HG03378 (cell line): ENCODE measurements at regions not wholly inside any gene's neighbourhood (a gene's known extent, or its start where the extent isn't known, plus 50 kb on each side); places are given as distances from the start of the nearest gene placed in this dataset.

Experiments
- ATAC-seq: cut with Tn5 transposase; IDR thresholded peaks from one replicate; pipeline ENCODE4 v1.9.1; 2021; ENCODE audit warnings: mild to moderate bottlenecking, moderate library complexity; ENCODE audit not compliant: unreplicated experiment

DNA sequence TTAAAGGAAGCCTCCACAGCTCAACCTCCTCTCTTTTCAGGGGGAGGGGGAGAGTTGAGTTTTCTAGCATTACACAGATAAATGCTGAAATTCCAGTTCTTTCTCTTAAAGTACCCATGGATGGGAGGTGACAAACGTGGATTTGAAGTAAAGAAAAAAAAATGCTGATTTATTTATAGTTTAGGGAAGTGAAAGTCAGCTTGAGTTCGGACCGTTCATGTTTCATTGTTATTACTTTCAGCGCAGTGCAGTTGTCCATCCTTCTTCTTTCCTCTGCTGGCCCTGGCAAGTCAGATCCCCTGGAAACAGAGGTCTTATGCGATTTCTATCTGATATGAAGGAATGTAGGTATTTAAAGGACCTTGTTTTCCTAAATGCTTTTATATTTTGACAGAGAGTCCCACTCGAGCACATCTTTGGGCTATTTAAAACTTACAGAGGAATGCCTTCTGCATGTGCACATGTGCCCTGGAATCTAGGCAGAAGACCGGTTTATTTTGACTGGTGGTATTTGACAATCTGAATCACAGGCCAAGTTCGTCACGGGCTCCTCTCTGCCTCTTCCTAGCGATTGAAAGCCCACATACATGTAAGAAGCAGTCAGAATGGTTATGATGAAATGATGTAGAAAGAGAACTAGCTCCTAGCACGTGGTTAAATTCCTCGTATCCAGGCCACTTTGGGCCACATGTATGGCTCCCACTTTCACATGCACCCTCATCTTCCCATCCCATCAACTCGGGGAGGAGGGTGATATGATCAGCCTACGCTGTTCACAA, 385.2 kb upstream of the KLF4 start:
- peak; percentile 80 for ATAC-seq

DNA sequence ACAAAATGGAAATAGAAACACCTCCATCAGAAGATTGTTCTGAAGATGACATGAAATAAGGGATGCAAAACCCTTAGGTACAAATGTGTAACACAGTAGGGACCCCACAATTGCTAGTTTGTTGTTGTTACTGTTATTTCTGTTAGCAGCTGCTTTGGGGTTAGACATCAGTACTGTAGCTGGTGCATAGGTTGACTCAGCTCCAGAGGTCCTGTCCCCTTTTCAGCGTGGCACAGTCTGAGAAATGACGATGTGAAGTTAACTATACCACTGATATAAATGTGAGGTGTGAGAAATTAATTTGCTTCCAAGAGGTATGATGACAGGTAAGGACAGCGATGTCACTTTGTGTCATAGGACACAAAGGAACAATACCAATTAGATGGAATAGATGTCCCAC, 384.6 kb upstream of the KLF4 start:
- ATAC-seq = peak; percentile 26

DNA sequence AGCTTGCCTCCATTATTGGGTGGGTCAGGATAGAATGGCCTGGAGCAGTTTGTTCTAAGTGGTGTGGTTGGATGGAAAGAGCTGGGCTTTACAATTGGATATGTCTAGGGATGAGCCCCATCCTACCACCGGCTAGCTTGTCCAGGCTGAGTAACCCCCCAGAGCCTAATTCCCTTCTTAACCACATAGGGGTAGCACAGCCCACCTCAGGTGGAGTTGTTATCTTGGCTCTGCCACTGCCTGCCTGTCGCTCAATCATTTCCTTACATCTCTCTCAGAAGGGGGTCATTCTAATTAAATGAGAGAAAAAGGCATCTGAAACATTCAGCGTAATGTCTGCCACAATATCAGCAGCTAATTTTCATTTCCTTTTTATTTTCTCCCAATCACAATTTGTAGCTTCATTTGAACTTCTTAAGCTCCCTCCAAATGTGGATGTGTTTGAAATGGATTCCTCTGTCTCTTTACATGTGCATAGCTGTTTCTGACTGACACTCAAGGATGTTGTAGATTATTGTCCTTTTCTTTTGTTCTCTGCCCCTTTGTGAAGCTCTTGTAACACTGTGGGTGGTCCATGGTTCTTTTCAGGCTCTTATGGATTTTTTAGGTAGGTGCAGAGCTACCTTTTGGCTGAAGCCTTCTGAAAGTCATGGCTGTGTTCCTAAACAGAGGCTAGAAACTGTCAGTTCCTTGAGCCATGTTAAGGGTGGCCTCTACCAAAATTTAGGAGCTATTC, 383.1 kb upstream of the KLF4 start:
- ATAC-seq = no peak

DNA sequence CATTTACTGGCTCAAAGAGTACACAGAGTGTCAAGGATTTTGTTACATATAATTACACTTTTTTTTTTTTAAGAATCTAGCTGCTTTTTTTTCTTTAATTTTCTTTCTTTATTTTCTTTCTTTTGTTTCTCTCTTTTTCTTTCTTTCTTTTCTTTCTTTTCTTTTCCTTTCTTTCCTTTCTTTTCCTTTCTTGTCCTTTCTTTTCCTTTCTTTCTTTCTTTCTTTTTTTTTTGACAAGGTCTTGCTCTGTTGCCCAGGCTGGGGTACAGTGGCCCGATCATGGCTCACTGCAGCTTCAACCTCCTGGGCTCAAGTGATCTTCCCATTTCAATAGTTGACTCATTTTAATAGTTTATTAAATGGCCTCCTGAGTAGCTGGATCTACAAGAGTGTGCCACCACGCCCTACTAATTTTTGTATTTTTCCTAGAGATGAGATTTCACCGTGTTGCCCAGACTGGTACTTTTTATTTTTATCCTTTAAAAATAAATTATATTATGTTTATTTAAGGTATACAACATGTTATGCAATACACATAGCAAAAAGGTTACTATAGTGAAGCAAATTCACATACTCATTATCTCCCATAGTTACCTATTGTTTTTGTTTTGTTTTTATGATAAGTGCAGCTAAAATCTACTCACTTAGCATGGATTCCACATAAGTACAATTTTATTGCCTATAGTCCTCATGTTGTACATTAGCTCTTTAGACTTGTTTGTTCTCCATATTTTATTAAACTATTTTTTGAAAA, 381.5 kb upstream of the KLF4 start:
- no peak for ATAC-seq

DNA sequence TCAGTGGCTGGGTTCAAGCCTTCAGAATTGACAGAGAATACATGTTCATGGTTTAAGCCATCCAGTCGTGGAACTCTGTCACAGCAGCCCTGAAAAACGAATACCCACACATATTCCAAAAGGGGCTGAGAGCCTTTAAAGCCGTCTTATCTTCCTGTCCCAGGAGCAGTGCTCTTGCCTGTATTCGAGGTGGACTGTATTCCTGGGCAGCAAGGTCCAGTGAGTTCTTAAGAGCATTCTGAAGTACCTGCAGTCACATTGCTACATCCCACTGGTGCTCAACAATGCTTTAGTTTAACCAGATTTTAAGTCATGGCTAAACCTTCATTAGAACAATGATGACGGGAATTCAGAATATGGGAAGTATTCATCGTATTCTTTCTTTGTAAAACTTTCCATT, 380.7 kb upstream of the KLF4 start:
- no peak for ATAC-seq

DNA sequence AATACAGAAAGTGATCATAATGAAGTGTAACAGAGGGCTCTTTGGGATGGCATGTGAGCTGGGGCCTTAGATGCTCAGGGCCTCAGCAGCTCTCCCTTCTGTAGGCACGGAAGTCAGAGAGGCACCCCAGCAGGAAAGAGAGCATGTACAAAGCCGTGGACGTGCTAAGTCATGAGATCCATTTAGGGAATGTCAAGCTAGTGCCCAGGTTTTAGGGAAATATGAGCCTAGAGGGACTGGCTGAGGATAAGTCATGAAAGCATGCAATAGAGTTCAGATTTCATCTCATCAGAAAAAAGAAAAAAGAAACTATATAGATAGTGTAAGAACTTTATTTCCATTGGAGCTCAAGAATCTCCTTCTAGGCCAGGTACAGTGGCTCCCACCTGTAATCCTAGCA, 379.5 kb upstream of the KLF4 start:
- no peak for ATAC-seq

DNA sequence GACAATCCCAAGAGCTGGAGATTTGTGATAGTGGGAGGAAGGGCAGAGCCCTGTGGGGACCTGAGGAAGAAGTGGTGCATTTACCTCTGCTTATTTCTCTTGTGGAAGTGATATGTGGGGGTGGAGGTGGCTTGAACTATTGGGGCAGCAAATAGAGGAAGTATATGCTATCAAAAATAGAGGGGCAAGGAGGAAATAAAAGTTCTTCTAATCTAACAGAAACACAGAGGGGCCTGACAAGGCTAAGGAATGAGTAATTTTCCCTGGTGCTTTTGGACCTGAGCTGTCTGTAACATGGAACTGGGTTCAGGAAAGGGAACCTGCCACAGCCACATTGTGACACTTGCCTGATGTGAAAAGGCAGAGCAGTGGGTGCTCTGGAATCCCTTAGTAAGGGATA, 378.6 kb upstream of the KLF4 start:
- no peak for ATAC-seq

DNA sequence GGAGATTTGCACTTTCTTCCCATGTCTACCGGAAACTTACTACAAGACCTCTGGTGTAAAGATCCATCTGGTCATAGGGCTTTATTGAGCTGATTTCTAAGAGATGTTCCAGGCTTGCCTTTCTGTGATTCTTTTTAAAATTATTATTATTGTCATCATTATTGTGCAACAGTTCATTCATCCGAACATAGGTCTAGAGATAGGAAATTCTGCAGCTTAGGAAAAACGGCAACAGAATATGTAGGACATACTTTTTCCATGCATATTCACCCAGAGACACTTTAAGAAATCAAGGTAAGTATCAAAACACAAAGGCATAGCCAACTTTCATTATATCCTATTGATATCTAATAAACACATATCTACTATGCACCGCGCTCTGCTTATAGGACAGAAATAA, 378.2 kb upstream of the KLF4 start:
- no peak for ATAC-seq

DNA sequence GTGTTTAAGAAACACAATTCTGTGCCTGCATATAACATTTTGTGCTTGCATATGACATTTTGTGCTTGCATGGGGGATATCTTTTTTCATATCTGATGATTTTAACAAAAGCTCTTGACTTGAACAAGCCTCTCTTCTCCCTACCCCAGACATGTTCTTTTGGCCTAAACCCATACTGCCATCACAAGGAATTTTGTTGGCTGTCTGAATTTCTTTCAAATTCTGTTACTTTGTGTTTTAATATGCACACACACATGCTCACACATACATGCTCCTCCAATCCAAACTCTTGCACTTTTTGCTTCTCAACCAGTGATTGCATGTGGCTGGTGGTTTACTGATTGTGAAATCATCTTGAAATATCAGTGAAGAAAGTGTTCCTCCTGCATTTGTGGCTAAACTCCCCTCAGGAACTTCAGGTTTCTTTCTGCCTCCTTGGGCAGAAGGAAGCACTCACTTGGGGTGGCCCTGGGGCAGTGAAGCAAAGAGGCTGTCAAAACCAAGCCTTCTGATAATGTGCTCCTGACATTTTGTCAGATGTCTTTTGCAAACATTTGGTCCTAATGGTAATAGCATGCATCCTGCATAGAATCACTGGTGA, 377.2 kb upstream of the KLF4 start:
- no peak for ATAC-seq

DNA sequence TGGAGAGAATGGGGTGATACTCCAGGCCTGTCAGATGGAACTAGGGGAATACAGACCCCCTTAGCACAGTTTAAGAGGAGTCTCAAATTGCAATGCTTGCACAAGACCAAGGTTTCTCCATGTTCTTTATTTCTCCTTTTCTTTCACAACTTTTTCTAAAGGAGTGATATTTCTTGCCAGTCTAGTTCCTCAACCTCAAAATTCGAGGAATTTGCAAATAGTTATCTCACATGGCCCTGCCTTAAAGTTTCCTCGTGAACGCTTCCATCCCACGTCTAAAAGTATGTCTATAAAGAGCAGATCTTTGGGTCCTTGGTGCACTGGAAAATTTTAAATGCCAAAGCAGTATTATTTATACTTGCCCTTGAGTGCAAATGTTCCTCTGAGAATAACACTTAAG, 373.8 kb upstream of the KLF4 start:
- no peak for ATAC-seq

DNA sequence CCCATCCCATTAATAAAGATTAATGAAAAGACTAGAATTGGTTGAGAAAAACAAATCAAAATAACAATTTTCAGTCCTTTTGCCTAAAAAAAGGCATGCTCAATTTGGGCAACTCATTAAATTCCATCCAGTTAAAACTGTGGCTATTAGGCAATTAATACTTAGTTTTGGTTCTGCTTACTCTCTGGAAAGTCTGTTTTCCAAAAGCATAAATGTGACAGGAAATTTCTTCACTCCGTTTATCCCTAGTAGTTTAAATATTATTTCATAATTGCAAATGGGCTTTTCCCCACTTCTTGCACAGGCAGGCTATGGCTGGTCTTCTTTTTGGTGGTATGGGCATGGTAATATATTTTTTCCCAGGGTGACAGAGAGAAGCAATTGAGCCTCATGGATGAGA, 373.3 kb upstream of the KLF4 start:
- ATAC-seq = no peak

DNA sequence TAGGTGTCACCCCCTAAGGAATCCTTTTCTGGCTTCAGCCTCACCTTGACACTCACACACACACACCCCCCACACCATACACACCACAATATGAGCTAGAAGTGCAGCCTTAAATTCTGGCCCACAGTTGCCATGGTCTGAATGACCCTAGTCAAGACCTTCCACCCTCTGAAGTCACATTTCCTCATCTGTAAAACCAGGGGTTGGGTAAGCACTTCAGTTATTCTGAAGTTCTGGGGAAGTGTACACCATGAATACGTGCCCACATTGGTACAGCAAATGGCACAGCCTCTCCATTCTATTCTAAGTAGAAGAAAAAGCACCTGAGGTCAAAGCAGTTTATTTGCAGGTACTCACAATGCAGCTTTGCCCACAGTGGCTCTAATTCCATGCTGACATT, 372.8 kb upstream of the KLF4 start:
- ATAC-seq = no peak

DNA sequence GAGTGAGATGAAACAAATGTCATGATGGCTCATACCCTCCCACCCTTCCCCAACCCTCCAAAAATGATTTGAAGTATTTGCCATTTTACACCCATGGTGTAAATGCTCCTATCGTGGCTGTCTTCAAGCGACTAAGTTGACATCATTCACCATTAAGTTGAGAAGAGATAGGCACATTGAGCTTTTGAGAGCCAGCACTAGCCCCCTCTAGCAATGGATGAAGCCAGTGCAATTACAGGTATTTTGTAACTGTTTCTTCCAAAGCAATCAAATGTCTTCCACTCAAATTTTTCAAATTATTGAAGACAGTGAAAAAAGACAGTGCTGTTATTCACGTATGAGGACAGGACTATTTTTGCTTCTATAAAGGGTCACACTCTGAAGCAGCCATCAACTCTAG, 371.5 kb upstream of the KLF4 start:
- no peak for ATAC-seq

DNA sequence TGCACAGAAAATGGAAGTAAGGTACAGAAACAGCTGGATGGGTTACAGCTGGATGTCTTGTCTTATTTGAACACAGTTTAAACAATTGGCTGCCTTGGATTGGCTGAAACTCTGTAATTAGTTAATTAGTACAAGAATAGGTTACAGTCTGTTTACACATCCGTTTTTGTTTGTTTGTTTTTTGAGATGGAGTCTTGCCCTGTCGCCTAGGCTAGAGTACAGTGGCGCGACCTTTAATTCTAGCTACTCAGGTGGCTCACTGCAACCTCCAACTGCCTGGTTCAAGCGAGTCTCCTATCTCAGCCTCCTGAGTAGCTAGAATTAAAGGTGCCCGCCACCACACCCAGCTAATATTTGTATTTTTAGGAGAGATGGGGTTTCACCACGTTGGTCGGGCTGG, 368.7 kb upstream of the KLF4 start:
- ATAC-seq = no peak

DNA sequence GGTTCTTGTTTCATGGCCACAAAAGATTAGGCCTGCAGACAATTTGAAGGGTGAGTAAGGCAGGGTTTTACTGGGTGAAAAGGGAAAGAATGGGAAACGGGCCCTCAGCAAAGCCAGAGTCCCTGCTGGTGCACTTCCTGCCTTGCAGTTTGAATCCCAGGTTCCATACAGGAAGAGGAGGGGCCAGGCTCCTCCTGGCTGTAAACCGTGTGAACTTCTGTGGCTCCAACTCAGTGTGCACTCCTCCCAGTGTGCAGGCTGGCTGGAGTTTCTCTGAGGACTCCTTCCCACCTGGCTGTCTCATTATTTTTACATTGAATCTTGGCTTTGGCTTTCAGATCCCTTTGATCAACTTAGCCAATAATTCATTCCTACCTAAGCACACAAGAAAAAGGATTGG, 367.1 kb upstream of the KLF4 start:
- ATAC-seq = no peak

DNA sequence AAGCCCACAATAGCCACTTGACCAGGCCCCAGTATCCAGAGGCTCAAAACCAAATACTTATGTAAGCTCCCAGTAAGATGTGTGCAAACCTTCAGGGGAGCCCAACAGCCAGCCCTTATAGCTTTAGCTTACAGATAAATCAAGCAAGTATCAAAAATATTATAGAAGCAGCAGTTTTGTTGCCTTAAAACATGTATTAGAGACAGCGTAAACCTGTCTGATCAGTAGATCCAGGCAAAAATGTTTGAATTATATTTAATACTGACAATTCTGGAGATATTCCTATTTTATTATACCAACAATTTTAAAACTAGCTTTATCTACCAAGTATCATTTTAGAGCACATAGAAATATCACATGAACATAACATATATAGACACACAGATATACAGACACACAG, 365.6 kb upstream of the KLF4 start:
- no peak for ATAC-seq

DNA sequence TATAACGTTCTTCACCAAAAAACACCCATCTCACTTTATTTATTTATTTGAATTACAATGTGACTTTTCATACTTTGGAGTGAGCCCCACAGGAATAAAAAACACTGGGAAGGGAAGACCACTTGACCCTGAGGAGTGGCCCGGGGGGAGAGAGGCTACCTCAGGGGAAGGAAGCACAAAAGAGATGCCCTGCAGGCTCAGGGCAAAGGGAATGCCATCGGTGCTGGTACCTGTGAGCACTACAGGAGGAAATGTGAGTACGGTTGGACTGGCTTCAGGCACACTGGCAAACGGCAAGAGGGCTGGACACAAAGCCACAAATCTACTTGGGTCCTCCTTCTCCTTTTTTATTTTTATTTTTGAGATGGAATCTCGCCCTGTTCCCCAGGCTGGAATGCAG, 363.9 kb upstream of the KLF4 start:
- ATAC-seq = no peak

DNA sequence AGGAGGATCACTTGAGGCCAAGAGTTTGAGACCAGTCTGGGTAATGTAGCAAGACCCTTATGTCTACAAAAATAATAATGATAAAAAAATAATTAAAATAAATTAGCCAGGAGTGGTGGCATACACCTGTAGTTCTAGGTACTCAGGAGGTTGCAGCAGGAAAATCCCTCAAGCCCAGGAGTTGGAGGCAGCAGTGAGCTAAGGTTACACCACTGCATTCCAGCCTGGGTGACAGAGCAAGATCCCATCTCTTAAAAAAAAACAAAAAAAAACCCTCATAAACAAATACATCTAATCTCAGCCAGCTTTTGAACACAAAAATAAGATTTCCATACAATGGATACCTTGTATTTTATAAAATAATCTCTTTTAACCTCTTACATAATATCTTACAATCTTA, 363.3 kb upstream of the KLF4 start:
- ATAC-seq = no peak

DNA sequence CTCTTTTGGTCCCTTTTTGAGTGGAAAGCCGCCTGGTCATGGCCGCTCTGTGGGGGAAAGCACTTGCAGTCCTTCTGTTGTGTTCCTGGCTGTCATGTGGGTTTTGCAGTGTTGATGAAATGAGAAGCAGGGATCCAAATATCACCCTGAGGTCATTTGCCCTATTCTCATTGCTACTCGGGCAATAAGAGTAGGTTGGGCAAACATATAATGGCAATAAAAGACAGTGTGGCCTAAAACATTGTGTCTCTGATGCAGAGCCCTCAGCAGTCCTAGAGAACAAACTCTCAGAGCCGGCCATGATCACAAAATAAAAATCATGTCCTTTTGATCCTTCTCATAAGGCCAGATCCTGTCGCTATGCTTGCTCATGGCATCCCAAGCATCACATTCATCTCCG, 361.1 kb upstream of the KLF4 start:
- no peak for ATAC-seq

DNA sequence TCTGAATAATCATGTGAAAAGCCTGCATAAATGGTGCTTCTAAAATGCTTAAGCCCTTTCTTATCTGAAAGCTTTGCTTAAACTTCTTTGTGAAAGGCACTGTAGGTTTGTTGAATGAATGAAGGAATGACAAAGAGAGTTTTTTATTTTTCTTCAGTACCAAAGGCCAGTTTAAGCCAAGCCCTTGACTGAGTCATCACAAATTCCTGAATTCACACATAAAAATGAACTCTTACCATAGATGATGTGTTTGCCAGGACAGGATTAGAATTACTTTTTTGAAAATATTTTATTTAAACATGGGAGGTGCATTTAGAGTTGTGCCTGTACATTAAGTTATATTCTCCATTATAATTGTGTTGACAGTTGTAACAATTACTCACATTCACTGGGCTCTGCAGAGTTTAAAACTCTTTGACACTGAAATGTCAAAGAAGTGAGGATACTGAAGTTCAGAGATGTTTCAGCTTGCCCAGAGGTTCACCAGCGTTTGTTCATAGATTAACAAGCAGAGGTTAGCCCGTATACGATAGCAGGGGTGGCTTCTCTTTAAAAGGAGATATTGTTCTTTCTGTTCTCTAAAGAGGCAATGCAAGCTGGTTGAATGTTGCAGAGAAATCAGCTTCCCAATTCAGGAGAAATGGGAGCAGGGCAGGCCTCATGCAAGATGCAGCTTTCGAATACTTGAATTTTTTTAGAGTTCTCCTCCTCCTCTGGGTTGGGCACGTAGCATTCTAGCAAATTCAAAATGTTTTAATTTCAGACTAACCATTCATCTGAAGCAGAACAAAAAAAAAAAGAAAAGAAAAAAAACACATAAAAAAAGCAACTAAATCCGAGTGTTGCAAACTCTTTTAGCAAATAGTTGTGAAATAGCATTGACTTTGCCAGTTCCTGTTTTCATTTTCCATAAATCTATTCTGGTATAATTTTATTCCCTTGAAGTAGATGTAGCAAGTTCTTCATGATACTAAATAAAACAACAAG, 358.7 kb upstream of the KLF4 start:
- ATAC-seq = no peak
